Lower lobe of right lung (tissue), 2 donors: ENCODE measurements at regions not wholly inside any gene's neighbourhood (a gene's known extent, or its start where the extent isn't known, plus 50 kb on each side); places are given as distances from the start of the nearest gene placed in this dataset.

ENCODE experiments used
- ATAC-seq, 2 donors: fragments of 200-7000 bp; cut with Tn5 transposase; one replicate each; pipeline ENCODE4 v1.9.1; 2020 to 2022; ENCODE audit warnings: mild to moderate bottlenecking in 2 of 2, moderate library complexity in 2 of 2
- DNase-seq: peaks from one replicate; pipeline ENCODE4 v3.0.0-alpha.2; 2020
- H3K27ac ChIP-seq: fragments of 200-600 bp; one replicate; pipeline ENCODE4 v1.8.0; 2022
- H3K27me3 ChIP-seq: fragments of 200-600 bp; one replicate; pipeline ENCODE4 v1.8.0; 2022; ENCODE audit warnings: low read depth
- H3K36me3 ChIP-seq: fragments of 200-600 bp; one replicate; pipeline ENCODE4 v1.8.0; 2022; ENCODE audit warnings: mild to moderate bottlenecking
- H3K4me1 ChIP-seq: fragments of 200-600 bp; one replicate; pipeline ENCODE4 v1.8.0; 2022
- H3K4me3 ChIP-seq: fragments of 200-600 bp; one replicate; pipeline ENCODE4 v1.8.0; 2022; ENCODE audit warnings: mild to moderate bottlenecking
- H3K9me3 ChIP-seq: fragments of 200-600 bp; one replicate; pipeline ENCODE4 v1.8.0; 2022
- CTCF ChIP-seq: fragments of 200-600 bp; IDR thresholded peaks from one replicate; pipeline ENCODE4 v1.8.0; 2022; ENCODE audit warnings: antibody characterized with exemption, mild to moderate bottlenecking
- intact Hi-C: fragments of 100-400 bp; cut with DNase I; formaldehyde crosslinking; loops from one replicate; pipeline ENCODE4 v1.11.0; 2022
- donor health status: DM: no; HTN: yes; CAD: no; lungs with severe emphysema.

- Histone ChIP-seq H3K27ac (no peak overlapping the region), H3K9me3 (no peaks in the 10 kb centered on the region), H3K27me3 (no peaks in the 10 kb centered on the region), H3K4me3 (no peak overlapping the region), H3K4me1 (no peaks in the 10 kb centered on the region), H3K36me3 (no peaks in the 10 kb centered on the region)
- intact Hi-C loops: no loop called here
- no peak for TF ChIP-seq CTCF
- peak; percentile 49 to 61 for ATAC-seq
- DNase-seq: no peak
Observed at GRCh38 chr3:135908225-135908624, 57.3 kb upstream of the PPP2R3A start.

GRCh38 chr3:135908737-135909136, 56.8 kb upstream of the PPP2R3A start:
- no peak for TF ChIP-seq CTCF
- DNase-seq (no peak), ATAC-seq (no peak)
- no peak overlapping the region for H3K4me3 ChIP-seq
- no peaks in the 10 kb centered on the region for H3K36me3 ChIP-seq
- H3K27ac ChIP-seq: no peak overlapping the region
- intact Hi-C loops: no loop called here
- no peaks in the 10 kb centered on the region for H3K4me1 ChIP-seq
- no peaks in the 10 kb centered on the region for H3K27me3 ChIP-seq
- H3K9me3 ChIP-seq: no peaks in the 10 kb centered on the region

GRCh38 chr3:135911110-135911509, 54.4 kb upstream of the PPP2R3A start:
- no peak overlapping the region for H3K4me3 ChIP-seq
- intact Hi-C loops: loop anchor here (10.0 kb wide), 1 partner anchor 134 kb away; no protein-coding TSS in a partner anchor
- H3K36me3 ChIP-seq: no peaks in the 10 kb centered on the region
- DNase-seq (no peak), ATAC-seq (no peak)
- H3K27ac ChIP-seq: no peak overlapping the region
- H3K27me3 ChIP-seq: no peaks in the 10 kb centered on the region
- no peaks in the 10 kb centered on the region for H3K4me1 ChIP-seq
- H3K9me3 ChIP-seq: no peaks in the 10 kb centered on the region
- no peak for TF ChIP-seq CTCF

DNA sequence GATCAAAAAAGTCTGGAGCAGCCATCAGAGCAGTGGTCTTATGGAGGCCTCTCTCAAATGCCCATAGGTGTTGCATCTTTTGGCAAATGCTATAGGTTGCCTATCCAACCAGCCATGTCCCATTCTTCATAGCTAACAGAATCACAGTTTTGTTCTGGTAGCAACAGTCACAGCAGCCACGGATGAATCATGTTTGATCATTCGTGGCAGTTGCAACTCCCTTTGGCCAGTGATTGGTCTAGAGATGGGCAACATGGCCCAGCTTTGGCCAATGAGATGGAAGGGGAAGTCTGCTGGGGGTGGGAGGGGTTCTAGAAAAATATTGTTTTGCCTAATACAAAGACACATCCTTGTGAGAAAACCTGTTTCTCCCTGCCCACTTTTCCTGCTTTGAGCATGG, 50.3 kb upstream of the PPP2R3A start:
- H3K36me3 ChIP-seq: no peaks in the 10 kb centered on the region
- no peak overlapping the region for H3K4me3 ChIP-seq
- no peaks in the 10 kb centered on the region for H3K4me1 ChIP-seq
- intact Hi-C loops: loop anchor here (10.0 kb wide), 1 partner anchor 130 kb away; no protein-coding TSS in a partner anchor
- H3K9me3 ChIP-seq: no peaks in the 10 kb centered on the region
- no peak for ATAC-seq
- no peak for TF ChIP-seq CTCF
- no peak overlapping the region for H3K27ac ChIP-seq
- no peak for DNase-seq
- H3K27me3 ChIP-seq: no peaks in the 10 kb centered on the region
